H9 (cell line): ENCODE measurements at regions not wholly inside any gene's neighbourhood (a gene's known extent, or its start where the extent isn't known, plus 50 kb on each side); places are given as distances from the start of the nearest gene placed in this dataset.

Experiments
- DNase-seq: peaks from one replicate; pipeline ENCODE4 v3.0.0-alpha.2; 2017
- H2AFZ ChIP-seq: one replicate; pipeline ENCODE4 v1.6.1; 2013; ENCODE audit warnings: mild to moderate bottlenecking, low read length, control low read depth, moderate library complexity
- H2AK5ac ChIP-seq: 2 replicates; pipeline ENCODE4 v1.6.1; 2013; ENCODE audit warnings: low read length, control low read depth, mixed read lengths; ENCODE audit not compliant: insufficient read length
- H2BK120ac ChIP-seq: one replicate; pipeline ENCODE4 v1.6.1; 2013; ENCODE audit warnings: low read depth, mild to moderate bottlenecking, low read length, control low read depth, inconsistent platforms; ENCODE audit not compliant: poor library complexity, severe bottlenecking
- H2BK12ac ChIP-seq: 2 replicates; pipeline ENCODE4 v1.6.1; 2013; ENCODE audit warnings: low read length, control low read depth, mixed read lengths, low read depth; ENCODE audit not compliant: insufficient read length
- H2BK15ac ChIP-seq: 2 replicates; pipeline ENCODE4 v1.6.1; 2013; ENCODE audit warnings: low read depth, low read length, control low read depth
- H2BK20ac ChIP-seq: one replicate; pipeline ENCODE4 v1.6.1; 2013; ENCODE audit warnings: low read depth, mild to moderate bottlenecking, low read length, control low read depth, inconsistent platforms; ENCODE audit not compliant: poor library complexity, severe bottlenecking
- H2BK5ac ChIP-seq: 2 replicates; pipeline ENCODE4 v1.6.1; 2013; ENCODE audit warnings: low read length, control low read depth, mixed read lengths; ENCODE audit not compliant: insufficient read length
- H3K14ac ChIP-seq: 2 replicates; pipeline ENCODE4 v1.6.1; 2013; ENCODE audit warnings: low read length, control low read depth; ENCODE audit not compliant: insufficient read depth
- H3K18ac ChIP-seq: 2 replicates; pipeline ENCODE4 v1.6.1; 2013; ENCODE audit warnings: low read depth, mild to moderate bottlenecking, mixed read lengths, low read length, control low read depth; ENCODE audit not compliant: insufficient read length
- H3K23ac ChIP-seq: 2 replicates; pipeline ENCODE4 v1.6.1; 2013; ENCODE audit warnings: low read length, control low read depth, mixed read lengths, low read depth; ENCODE audit not compliant: insufficient read length
- H3K23me2 ChIP-seq: 2 replicates; pipeline ENCODE4 v1.6.1; 2013; ENCODE audit warnings: low read depth, mild to moderate bottlenecking, mixed read lengths, low read length, control low read depth; ENCODE audit not compliant: insufficient read length, poor library complexity, severe bottlenecking
- H3K27ac ChIP-seq: 2 replicates; pipeline ENCODE4 v1.5.1; 2013; ENCODE audit warnings: low read length, control low read depth, mixed read lengths, low read depth; ENCODE audit not compliant: insufficient read length
- H3K27me3 ChIP-seq: 2 replicates; pipeline ENCODE4 v1.6.1; 2013; ENCODE audit warnings: low read length, control low read depth, inconsistent platforms; ENCODE audit not compliant: insufficient read depth
- H3K4ac ChIP-seq: 2 replicates; pipeline ENCODE4 v1.6.1; 2013; ENCODE audit warnings: low read depth, mild to moderate bottlenecking, control low read depth, inconsistent platforms, low read length, moderate library complexity
- H3K4me1 ChIP-seq: 2 replicates; pipeline ENCODE4 v1.6.1; 2013; ENCODE audit warnings: low read length, control low read depth, inconsistent platforms; ENCODE audit not compliant: insufficient read depth
- H3K4me2 ChIP-seq: 2 replicates; pipeline ENCODE4 v1.6.1; 2013; ENCODE audit warnings: low read length, control low read depth, mixed read lengths; ENCODE audit not compliant: insufficient read length, insufficient read depth
- H3K56ac ChIP-seq: 2 replicates; pipeline ENCODE4 v1.6.1; 2013; ENCODE audit warnings: low read depth, mild to moderate bottlenecking, mixed read lengths, low read length, control low read depth; ENCODE audit not compliant: insufficient read length
- H3K79me1 ChIP-seq: 2 replicates; pipeline ENCODE4 v1.6.1; 2013; ENCODE audit warnings: low read depth, mild to moderate bottlenecking, moderate library complexity, low read length, control low read depth, inconsistent platforms; ENCODE audit not compliant: insufficient read depth, poor library complexity, severe bottlenecking
- H3K79me2 ChIP-seq: 2 replicates; pipeline ENCODE4 v1.6.1; 2013; ENCODE audit warnings: low read length, control low read depth, inconsistent platforms; ENCODE audit not compliant: insufficient read depth
- H3K9ac ChIP-seq: 2 replicates; pipeline ENCODE4 v1.6.1; 2013; ENCODE audit warnings: low read length, control low read depth, mixed read lengths; ENCODE audit not compliant: insufficient read length; ENCODE audit errors: extremely low read depth
- H3K9me3 ChIP-seq: one replicate; pipeline ENCODE4 v1.6.1; 2013; ENCODE audit warnings: low read depth, low read length, inconsistent platforms; ENCODE audit not compliant: control insufficient read depth
- H3T11ph ChIP-seq: one replicate; pipeline ENCODE4 v1.6.1; 2013; ENCODE audit warnings: mild to moderate bottlenecking, low read length, control low read depth, inconsistent platforms
- H4K20me1 ChIP-seq: one replicate; pipeline ENCODE4 v1.6.1; 2013; ENCODE audit not compliant: control insufficient read depth, insufficient read length, insufficient read depth
- H4K5ac ChIP-seq: 2 replicates; pipeline ENCODE4 v1.6.1; 2013; ENCODE audit warnings: low read depth, mild to moderate bottlenecking, mixed read lengths, low read length, control low read depth; ENCODE audit not compliant: insufficient read length
- H4K8ac ChIP-seq: replicated peaks from 2 replicates; pipeline ENCODE4 v1.6.1; 2013; ENCODE audit warnings: low read length, control low read depth, mixed read lengths, low read depth; ENCODE audit not compliant: insufficient read length
- H4K91ac ChIP-seq: 2 replicates; pipeline ENCODE4 v1.6.1; 2013; ENCODE audit warnings: low read depth, mild to moderate bottlenecking, moderate library complexity, mixed read lengths, low read length, control low read depth; ENCODE audit not compliant: insufficient read length
- H3K27ac Mint-ChIP-seq, 3 experiments: 2 replicates in 2 of 3; 3 replicates in 1 of 3; pipeline ENCODE4 v1.8.0; 2020 to 2021; ENCODE audit warnings: mixed read lengths in 3 of 3, mild to moderate bottlenecking in 1 of 3, moderate library complexity in 1 of 3
- H3K27me3 Mint-ChIP-seq: 2 replicates; pipeline ENCODE4 v1.8.0; 2021; ENCODE audit warnings: low read depth, mild to moderate bottlenecking, moderate library complexity, mixed read lengths
- H3K36me3 Mint-ChIP-seq, 3 experiments: 2 replicates in 2 of 3; 3 replicates in 1 of 3; pipeline ENCODE4 v1.8.0; 2020 to 2021; ENCODE audit warnings: low read depth in 3 of 3, mixed read lengths in 3 of 3; ENCODE audit not compliant: insufficient read depth in 1 of 3
- H3K4me1 Mint-ChIP-seq, 2 experiments: 2 replicates each; pipeline ENCODE4 v1.8.0; 2020; ENCODE audit warnings: mixed read lengths in 2 of 2
- H3K4me3 Mint-ChIP-seq, 2 experiments: 2 replicates in 1 of 2; 3 replicates in 1 of 2; pipeline ENCODE4 v1.8.0; 2020 to 2021; ENCODE audit warnings: mild to moderate bottlenecking in 2 of 2, mixed read lengths in 2 of 2, moderate library complexity in 1 of 2
- H3K9me3 Mint-ChIP-seq, 2 experiments: 2 replicates in 1 of 2; 3 replicates in 1 of 2; pipeline ENCODE4 v1.8.0; 2020; ENCODE audit warnings: mild to moderate bottlenecking in 2 of 2, mixed read lengths in 2 of 2, moderate library complexity in 1 of 2
- WGBS: extraction: QIAGEN DNeasy Blood & Tissue Kit; methylation state at CpG from one replicate; pipeline ENCODE4 v1.1.7; 2013; ENCODE audit warnings: missing lambda C conversion rate, low lambda C conversion rate, mixed read lengths; ENCODE audit not compliant: insufficient read length; ENCODE audit errors: extremely low coverage; 5-methylcytosine and 5-hydroxymethylcytosine counted together
- TF ChIP-seq, protein P1 (sequence below): fragments of 200-600 bp; sonication (generic); conservative IDR thresholded peaks from 3 replicates; pipeline ENCODE4 v1.8.0; 2021; ENCODE audit warnings: antibody characterized with exemption, mild to moderate bottlenecking

DNA sequence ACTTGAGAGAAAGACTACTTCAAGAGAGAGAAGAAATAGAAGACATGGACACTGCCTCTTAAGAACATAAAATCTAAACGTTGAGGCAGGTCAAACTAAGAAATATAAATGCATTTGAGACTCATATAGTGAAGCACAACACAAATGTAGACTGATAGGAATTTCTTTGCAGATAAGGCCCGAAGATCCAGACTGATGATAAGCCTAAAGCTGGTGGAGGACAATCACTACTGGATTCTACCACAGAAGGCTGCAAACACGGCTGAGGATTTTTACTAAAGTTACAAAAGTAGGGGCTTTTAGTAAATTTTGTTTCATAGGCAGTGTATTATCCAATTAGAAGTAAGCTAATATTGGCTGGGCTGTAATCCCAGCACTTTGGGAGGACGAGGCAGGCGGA lies 278.3 kb downstream of the RAP2B start:
- H3K79me2 ChIP-seq = no peaks in the 10 kb centered on the region
- TF ChIP-seq, protein P1, sequence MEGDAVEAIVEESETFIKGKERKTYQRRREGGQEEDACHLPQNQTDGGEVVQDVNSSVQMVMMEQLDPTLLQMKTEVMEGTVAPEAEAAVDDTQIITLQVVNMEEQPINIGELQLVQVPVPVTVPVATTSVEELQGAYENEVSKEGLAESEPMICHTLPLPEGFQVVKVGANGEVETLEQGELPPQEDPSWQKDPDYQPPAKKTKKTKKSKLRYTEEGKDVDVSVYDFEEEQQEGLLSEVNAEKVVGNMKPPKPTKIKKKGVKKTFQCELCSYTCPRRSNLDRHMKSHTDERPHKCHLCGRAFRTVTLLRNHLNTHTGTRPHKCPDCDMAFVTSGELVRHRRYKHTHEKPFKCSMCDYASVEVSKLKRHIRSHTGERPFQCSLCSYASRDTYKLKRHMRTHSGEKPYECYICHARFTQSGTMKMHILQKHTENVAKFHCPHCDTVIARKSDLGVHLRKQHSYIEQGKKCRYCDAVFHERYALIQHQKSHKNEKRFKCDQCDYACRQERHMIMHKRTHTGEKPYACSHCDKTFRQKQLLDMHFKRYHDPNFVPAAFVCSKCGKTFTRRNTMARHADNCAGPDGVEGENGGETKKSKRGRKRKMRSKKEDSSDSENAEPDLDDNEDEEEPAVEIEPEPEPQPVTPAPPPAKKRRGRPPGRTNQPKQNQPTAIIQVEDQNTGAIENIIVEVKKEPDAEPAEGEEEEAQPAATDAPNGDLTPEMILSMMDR = no peak
- H3K4me2 ChIP-seq = no peak overlapping the region
- H2BK120ac ChIP-seq = no peak overlapping the region
- no peaks in the 10 kb centered on the region for H3K23me2 ChIP-seq
- H3K56ac ChIP-seq = no peak overlapping the region
- no peak overlapping the region for H4K5ac ChIP-seq
- H3K23ac ChIP-seq = no peak overlapping the region
- Mint-ChIP-seq H3K36me3 (no peaks in the 10 kb centered on the region), H3K4me1 (peaks cover 15 to 17% of the 10 kb centered on the region in 2 experiments), H3K27ac (no peak overlapping the region), H3K27me3 (no peaks in the 10 kb centered on the region), H3K4me3 (no peak overlapping the region), H3K9me3 (no peaks in the 10 kb centered on the region)
- DNase-seq = no peak
- no peak overlapping the region for H4K8ac ChIP-seq
- no peak overlapping the region for H3K9ac ChIP-seq
- no peaks in the 10 kb centered on the region for H3K27me3 ChIP-seq
- no peak overlapping the region for H2BK12ac ChIP-seq
- H3K79me1 ChIP-seq = no peaks in the 10 kb centered on the region
- H2BK5ac ChIP-seq = no peak overlapping the region
- no peak overlapping the region for H3T11ph ChIP-seq
- H3K18ac ChIP-seq = no peak overlapping the region
- H2AK5ac ChIP-seq = no peak overlapping the region
- H2BK20ac ChIP-seq = no peak overlapping the region
- H3K4me1 ChIP-seq = no peaks in the 10 kb centered on the region; the same call in 1 of the 2 replicates
- H4K20me1 ChIP-seq = no peaks in the 10 kb centered on the region
- no peaks in the 10 kb centered on the region for H3K9me3 ChIP-seq
- no CpG with 5 or more reads among the region's 5 CpGs for WGBS
- no peak overlapping the region for H3K27ac ChIP-seq
- H2BK15ac ChIP-seq = no peak overlapping the region
- H3K4ac ChIP-seq = no peak overlapping the region
- no peak overlapping the region for H4K91ac ChIP-seq
- no peak overlapping the region for H3K14ac ChIP-seq
- no peak overlapping the region for H2AFZ ChIP-seq
